Aorta (tissue), 5 donors: ENCODE measurements at regions not wholly inside any gene's neighbourhood (a gene's known extent, or its start where the extent isn't known, plus 50 kb on each side); places are given as distances from the start of the nearest gene placed in this dataset.

Experiments used
- ATAC-seq: fragments of 200-7000 bp; cut with Tn5 transposase; one replicate; pipeline ENCODE4 v1.9.1; 2022; ENCODE audit warnings: moderate library complexity; ENCODE audit not compliant: low FRiP score
- DNase-seq, 2 donors: peaks; one replicate each; pipeline ENCODE4 v3.0.0-alpha.2; 2020
- H3K27ac ChIP-seq, 2 donors: one replicate each; pipeline ENCODE4 v1.5.1; 2013; ENCODE audit warnings: low read length in 2 of 2, mild to moderate bottlenecking in 2 of 2, moderate library complexity in 2 of 2, control low read depth in 1 of 2, inconsistent platforms in 1 of 2, low read depth in 1 of 2
- H3K27me3 ChIP-seq, 2 donors: one replicate each; pipeline ENCODE4 v1.6.1; 2013; ENCODE audit warnings: control low read depth in 1 of 2, low read length in 1 of 2, mild to moderate bottlenecking in 1 of 2, moderate library complexity in 1 of 2; ENCODE audit not compliant: insufficient read depth in 2 of 2, control insufficient read depth in 1 of 2
- H3K36me3 ChIP-seq, 2 donors: one replicate each; pipeline ENCODE4 v1.6.1; 2013; ENCODE audit warnings: control low read depth in 1 of 2, low read length in 1 of 2, mild to moderate bottlenecking in 1 of 2; ENCODE audit not compliant: insufficient read depth in 2 of 2, control insufficient read depth in 1 of 2
- H3K4me1 ChIP-seq, 2 donors: one replicate each; pipeline ENCODE4 v1.6.1; 2013; ENCODE audit warnings: low read length in 2 of 2, control low read depth in 1 of 2, mild to moderate bottlenecking in 1 of 2, moderate library complexity in 1 of 2; ENCODE audit not compliant: insufficient read depth in 2 of 2, control insufficient read depth in 1 of 2
- H3K4me3 ChIP-seq, 2 donors: one replicate each; pipeline ENCODE4 v1.5.1; 2013; ENCODE audit warnings: low read length in 2 of 2, control low read depth in 1 of 2, mild to moderate bottlenecking in 1 of 2
- H3K9me3 ChIP-seq: one replicate; pipeline ENCODE4 v1.6.1; 2013; ENCODE audit warnings: mild to moderate bottlenecking, low read length; ENCODE audit not compliant: control insufficient read depth
- whole genome bisulfite sequencing, 2 donors: extraction: QIAGEN DNeasy Blood & Tissue Kit; methylation state at CpG; one replicate each; pipeline ENCODE4 v1.1.7; 2013; 5-methylcytosine and 5-hydroxymethylcytosine counted together
- intact Hi-C, 2 donors: fragments of 100-400 bp; cut with DNase I; formaldehyde crosslinking; loops; one replicate each; pipeline versions ENCODE4 v1.14.2 to v1.15.0; 2022
- donor health status: healthy with polysubstance abuse.
- donor health status: Bipolar disorder and iron deficiency.
- donor health status: DM: no; HTN: no; CAD: no.
- donor health status: DM: no; HTN: no; CAD: no.
- donor health status: DM: yes; HTN: yes; CAD: no.

DNA sequence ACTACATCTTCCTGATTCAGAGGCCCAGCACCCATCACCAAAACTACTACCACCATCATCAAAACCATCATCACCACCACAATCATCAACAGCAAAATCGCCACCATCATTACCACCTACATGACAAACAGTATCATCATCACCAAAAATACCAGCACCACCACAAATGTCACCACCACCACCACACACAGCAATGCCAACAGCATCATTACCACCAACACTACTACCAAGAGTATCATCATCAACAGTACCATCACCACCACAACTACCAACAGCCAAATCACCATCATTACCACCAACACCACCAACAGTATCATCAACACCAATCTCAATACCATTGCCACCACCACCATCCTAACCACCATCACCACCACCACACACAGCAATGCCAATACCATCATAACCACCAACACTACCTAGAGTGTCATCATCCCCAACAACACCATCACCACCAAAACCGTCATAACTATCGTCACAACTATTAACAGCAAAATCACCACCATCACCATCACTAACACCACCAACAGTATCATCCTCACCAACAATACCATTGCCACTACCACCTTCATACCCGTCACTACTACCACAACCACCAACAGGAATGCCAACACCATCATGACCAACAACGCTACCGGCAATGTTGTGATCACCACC lies 64.6 kb upstream of the TEX51 start:
- no peak for DNase-seq
- intact Hi-C loops: no loop called here
- WGBS, 2 donors: 97% methylated on average over 6 of the region's 6 CpGs
- Histone ChIP-seq H3K4me1 (no peaks in the 10 kb centered on the region), H3K27me3 (no peaks in the 10 kb centered on the region), H3K27ac (no peak overlapping the region), H3K4me3 (no peak overlapping the region), H3K36me3 (no peaks in the 10 kb centered on the region), H3K9me3 (peaks cover 1% of the 10 kb centered on the region)
- no peak for ATAC-seq

DNA sequence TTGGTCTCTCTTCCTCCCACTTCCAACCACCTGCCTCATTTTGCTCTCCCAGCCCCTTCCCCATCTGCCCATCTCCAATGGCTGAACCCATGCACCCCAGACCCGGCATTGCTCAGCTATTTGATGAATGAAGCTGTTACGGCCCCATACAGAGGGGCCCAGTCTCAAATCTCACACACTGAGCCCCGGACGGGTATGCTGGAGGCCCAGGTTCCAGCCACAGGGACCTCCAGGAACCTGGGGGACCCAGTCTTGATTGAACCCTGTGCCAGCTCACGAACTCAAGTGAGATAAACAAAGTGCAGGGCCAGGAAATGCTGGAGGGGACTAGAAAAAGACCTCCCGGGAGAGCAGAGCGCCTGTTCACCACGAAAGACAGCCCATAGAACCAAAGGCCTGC lies 63.4 kb upstream of the TEX51 start:
- WGBS, 2 donors: 94% methylated on average over 8 of the region's 8 CpGs
- ATAC-seq (no peak), DNase-seq (no peak)
- H3K4me1 ChIP-seq: no peaks in the 10 kb centered on the region
- no peak overlapping the region for H3K4me3 ChIP-seq
- H3K27ac ChIP-seq: no peak overlapping the region
- no peaks in the 10 kb centered on the region for H3K27me3 ChIP-seq
- peaks cover 1% of the 10 kb centered on the region for H3K9me3 ChIP-seq
- no peaks in the 10 kb centered on the region for H3K36me3 ChIP-seq
- intact Hi-C loops: no loop called here

GRCh38 chr2:126835831-126836230 lies 62.9 kb upstream of the TEX51 start:
- Histone ChIP-seq H3K4me1 (no peaks in the 10 kb centered on the region), H3K4me3 (no peak overlapping the region), H3K9me3 (peaks cover 1% of the 10 kb centered on the region), H3K27me3 (no peaks in the 10 kb centered on the region), H3K27ac (no peak overlapping the region), H3K36me3 (no peaks in the 10 kb centered on the region)
- 30 to 48% methylated on average over 10 of the region's 10 CpGs for WGBS, 2 donors
- intact Hi-C loops: no loop called here
- DNase-seq (no peak), ATAC-seq (no peak)

- Histone ChIP-seq H3K36me3 (no peaks in the 10 kb centered on the region), H3K27ac (no peak overlapping the region), H3K27me3 (no peaks in the 10 kb centered on the region), H3K9me3 (peaks cover 1% of the 10 kb centered on the region), H3K4me3 (no peak overlapping the region), H3K4me1 (no peaks in the 10 kb centered on the region)
- ATAC-seq (peak; percentile 5), DNase-seq (no peak)
- intact Hi-C loops: no loop called here
- WGBS, 2 donors: 84 to 91% methylated on average over 20 of the region's 20 CpGs
Observed at GRCh38 chr2:126836761-126837679, 61.7 kb upstream of the TEX51 start.

GRCh38 chr2:126837966-126838715 lies 60.5 kb upstream of the TEX51 start:
- no peak for ATAC-seq

DNA sequence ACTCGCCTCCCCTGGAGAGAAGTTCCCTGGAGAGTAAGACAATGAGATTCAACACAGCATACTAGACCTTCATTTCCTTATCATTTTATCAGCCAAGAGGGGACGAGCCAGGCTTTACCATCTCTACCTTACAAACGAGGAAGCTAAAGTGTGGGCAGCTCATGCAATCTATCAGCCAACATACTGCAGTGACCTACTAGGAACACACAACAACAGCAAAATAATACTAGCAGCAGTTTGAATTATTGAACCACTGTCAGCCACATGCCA lies 60.0 kb upstream of the TEX51 start:
- intact Hi-C loops: no loop called here
- Histone ChIP-seq H3K27ac (no peak overlapping the region), H3K4me3 (no peak overlapping the region), H3K4me1 (no peaks in the 10 kb centered on the region), H3K9me3 (no peaks in the 10 kb centered on the region), H3K36me3 (no peaks in the 10 kb centered on the region), H3K27me3 (no peaks in the 10 kb centered on the region)
- WGBS, 2 donors: 38 to 57% methylated on average over 3 of the region's 3 CpGs
- ATAC-seq (no peak), DNase-seq (no peak)

More at GRCh38 chr2:126837966-126838715, 60.5 kb upstream of the TEX51 start:
- Histone ChIP-seq H3K36me3 (no peaks in the 10 kb centered on the region), H3K4me1 (no peaks in the 10 kb centered on the region), H3K4me3 (no peak overlapping the region), H3K27me3 (no peaks in the 10 kb centered on the region), H3K9me3 (peaks cover 1% of the 10 kb centered on the region), H3K27ac (no peak overlapping the region)
- intact Hi-C loops: no loop called here
- 84 to 89% methylated on average over 11 of the region's 11 CpGs for WGBS, 2 donors
- no peak for DNase-seq

GRCh38 chr2:126839796-126840195 lies 58.9 kb upstream of the TEX51 start:
- no peak for DNase-seq
- intact Hi-C loops: no loop called here
- H3K9me3 ChIP-seq: no peaks in the 10 kb centered on the region

GRCh38 chr2:126843081-126843480 lies 55.6 kb upstream of the TEX51 start:
- Histone ChIP-seq H3K27me3 (no peaks in the 10 kb centered on the region), H3K9me3 (no peaks in the 10 kb centered on the region), H3K27ac (no peak overlapping the region), H3K4me1 (no peaks in the 10 kb centered on the region), H3K4me3 (no peak overlapping the region), H3K36me3 (no peaks in the 10 kb centered on the region)
- intact Hi-C loops: no loop called here
- 40 to 50% methylated on average over 1 of the region's 1 CpG for WGBS, 2 donors
- DNase-seq (no peak), ATAC-seq (no peak)

More at GRCh38 chr2:126839796-126840195, 58.9 kb upstream of the TEX51 start:
- Histone ChIP-seq H3K27ac (no peak overlapping the region), H3K36me3 (no peaks in the 10 kb centered on the region), H3K4me1 (no peaks in the 10 kb centered on the region), H3K27me3 (no peaks in the 10 kb centered on the region), H3K4me3 (no peak overlapping the region)
- no peak for ATAC-seq
